ENCODE measurements at regions not wholly inside any gene's neighbourhood (a gene's known extent, or its start where the extent isn't known, plus 50 kb on each side); places are given as distances from the start of the nearest gene placed in this dataset.

DNA sequence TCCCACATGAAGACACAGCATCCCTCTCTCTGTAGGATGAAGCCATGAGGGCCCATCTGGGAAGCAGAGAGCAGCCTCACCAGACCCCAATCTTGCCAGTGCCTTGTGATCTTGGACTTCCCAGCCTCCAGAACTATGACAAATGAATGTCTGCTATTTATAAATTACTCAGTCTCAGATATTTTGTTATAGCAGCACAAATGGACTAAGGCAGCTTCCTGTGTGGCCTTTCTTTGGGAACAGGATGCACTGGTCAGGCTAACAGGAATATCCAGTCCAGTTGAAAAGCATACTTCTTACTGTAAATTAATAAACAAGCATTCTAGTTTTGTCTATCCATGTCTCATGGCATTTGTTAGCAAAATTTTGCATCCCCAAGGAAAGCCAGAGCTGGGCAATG, 134.1 kb upstream of the ETV3 start:
- TF ChIP-seq, protein P1, sequence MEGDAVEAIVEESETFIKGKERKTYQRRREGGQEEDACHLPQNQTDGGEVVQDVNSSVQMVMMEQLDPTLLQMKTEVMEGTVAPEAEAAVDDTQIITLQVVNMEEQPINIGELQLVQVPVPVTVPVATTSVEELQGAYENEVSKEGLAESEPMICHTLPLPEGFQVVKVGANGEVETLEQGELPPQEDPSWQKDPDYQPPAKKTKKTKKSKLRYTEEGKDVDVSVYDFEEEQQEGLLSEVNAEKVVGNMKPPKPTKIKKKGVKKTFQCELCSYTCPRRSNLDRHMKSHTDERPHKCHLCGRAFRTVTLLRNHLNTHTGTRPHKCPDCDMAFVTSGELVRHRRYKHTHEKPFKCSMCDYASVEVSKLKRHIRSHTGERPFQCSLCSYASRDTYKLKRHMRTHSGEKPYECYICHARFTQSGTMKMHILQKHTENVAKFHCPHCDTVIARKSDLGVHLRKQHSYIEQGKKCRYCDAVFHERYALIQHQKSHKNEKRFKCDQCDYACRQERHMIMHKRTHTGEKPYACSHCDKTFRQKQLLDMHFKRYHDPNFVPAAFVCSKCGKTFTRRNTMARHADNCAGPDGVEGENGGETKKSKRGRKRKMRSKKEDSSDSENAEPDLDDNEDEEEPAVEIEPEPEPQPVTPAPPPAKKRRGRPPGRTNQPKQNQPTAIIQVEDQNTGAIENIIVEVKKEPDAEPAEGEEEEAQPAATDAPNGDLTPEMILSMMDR (IDR thresholded peaks at IDR 0.05; ENCODE audit: insufficient read depth, low read depth, low read length), result no peak
- no peak for TF ChIP-seq EZH2 (IDR thresholded peaks at IDR 0.05; ENCODE audit: insufficient read depth, low read length)
